Mammary epithelial cell (primary cell): ENCODE measurements at regions not wholly inside any gene's neighbourhood (a gene's known extent, or its start where the extent isn't known, plus 50 kb on each side); places are given as distances from the start of the nearest gene placed in this dataset.

Experiments used
- CTCF ChIP-seq, 2 donors: IDR thresholded peaks in 1 of 2; conservative IDR thresholded peaks in 1 of 2; 2 replicates each; pipeline ENCODE4 v1.5.1; 2011 to 2012; ENCODE audit warnings: inconsistent platforms in 2 of 2, low read length in 2 of 2, mild to moderate bottlenecking in 2 of 2, control low read depth in 1 of 2, low read depth in 1 of 2; ENCODE audit not compliant: insufficient read depth in 1 of 2; ENCODE audit errors: extremely low read depth in 1 of 2
- EZH2 ChIP-seq: IDR thresholded peaks from 2 replicates; pipeline ENCODE4 v1.6.1; 2012; ENCODE audit warnings: low read length, inconsistent platforms, borderline replicate concordance

DNA sequence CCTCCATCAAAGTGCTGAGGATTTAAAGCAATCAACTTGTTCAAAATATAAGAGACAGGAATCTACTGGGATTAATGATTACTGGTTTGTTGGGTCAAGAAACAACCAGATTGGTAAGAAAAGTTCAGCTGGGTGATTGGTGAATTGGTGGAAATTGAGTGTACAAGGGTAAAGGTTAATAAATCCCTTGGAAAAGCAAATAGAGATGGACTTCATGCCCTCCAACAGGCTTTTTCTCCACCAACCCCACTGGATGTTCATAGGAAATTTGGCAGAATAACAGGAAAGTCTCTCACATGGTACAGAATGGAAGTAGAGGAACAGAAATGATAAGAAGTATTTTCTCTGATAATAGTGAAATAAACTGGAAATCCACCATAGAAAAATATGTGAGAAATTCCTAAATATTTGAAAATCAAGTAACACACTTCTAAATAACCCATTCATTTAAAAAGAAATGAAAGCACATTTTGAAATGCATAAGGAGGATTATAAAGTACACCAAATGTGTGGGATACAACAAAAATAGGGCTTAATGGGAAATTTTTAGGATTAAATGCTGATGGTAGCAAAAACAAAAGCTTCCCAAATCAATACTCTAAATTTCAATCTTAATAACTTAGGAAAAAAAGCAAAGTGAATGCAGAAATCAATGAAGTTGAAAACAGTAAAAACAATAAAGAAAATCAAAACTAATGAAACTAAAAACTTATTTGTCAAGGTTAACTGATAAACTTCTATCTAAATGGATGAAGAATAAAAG, 426.2 kb downstream of the HTR1A start:
- TF ChIP-seq CTCF (conservative IDR thresholded peaks at IDR 0.05 in 1 of 2, IDR thresholded peaks at IDR 0.05 in 1 of 2; ENCODE audit: extremely low read depth in 1 of 2, insufficient read depth in 1 of 2, low read depth in 1 of 2, low read length in 2 of 2) (no peak), EZH2 (no peak)
